ENCODE measurements at regions not wholly inside any gene's neighbourhood (a gene's known extent, or its start where the extent isn't known, plus 50 kb on each side); places are given as distances from the start of the nearest gene placed in this dataset.

GRCh38 chr18:51370996-51371395, 173.5 kb upstream of the MEX3C start:
- no peaks in the 10 kb centered on the region for H3K36me3 Mint-ChIP-seq (ENCODE audit: insufficient read depth, unreplicated experiment)
- intact Hi-C loops (cut with micrococcal nuclease; ENCODE audit: unreplicated experiment), result no loop called here
- no peak for DNase-seq
- peaks cover 2% of the 10 kb centered on the region for H3K9me3 Mint-ChIP-seq (ENCODE audit: low read depth, unreplicated experiment)
- peaks cover 17% of the 10 kb centered on the region for H3K27me3 Mint-ChIP-seq (ENCODE audit: unreplicated experiment)
- no peak overlapping the region for H3K27ac Mint-ChIP-seq (ENCODE audit: unreplicated experiment)
- H3K4me3 Mint-ChIP-seq (ENCODE audit: low read depth, unreplicated experiment), result no peak overlapping the region
- no peak for TF ChIP-seq CTCF (IDR thresholded peaks at IDR 0.05; ENCODE audit: unreplicated experiment)
- no peaks in the 10 kb centered on the region for H3K4me1 Mint-ChIP-seq (ENCODE audit: low read depth, unreplicated experiment)
- no TSS peak for BruUV-seq (replicated peaks)
- CTCF ChIA-PET, result no interaction called here

GRCh38 chr18:51371929-51372328, 174.4 kb upstream of the MEX3C start:
- H3K36me3 Mint-ChIP-seq (ENCODE audit: insufficient read depth, unreplicated experiment), result no peaks in the 10 kb centered on the region
- H3K27ac Mint-ChIP-seq (ENCODE audit: unreplicated experiment), result no peak overlapping the region
- no peak overlapping the region for H3K4me3 Mint-ChIP-seq (ENCODE audit: low read depth, unreplicated experiment)
- no peaks in the 10 kb centered on the region for H3K4me1 Mint-ChIP-seq (ENCODE audit: low read depth, unreplicated experiment)
- no peak for DNase-seq
- H3K27me3 Mint-ChIP-seq (ENCODE audit: unreplicated experiment), result peaks cover 24% of the 10 kb centered on the region
- CTCF ChIA-PET, result no interaction called here
- no peak for TF ChIP-seq CTCF (IDR thresholded peaks at IDR 0.05; ENCODE audit: unreplicated experiment)
- H3K9me3 Mint-ChIP-seq (ENCODE audit: low read depth, unreplicated experiment), result peaks cover 2% of the 10 kb centered on the region
- no TSS peak for BruUV-seq (replicated peaks)
- intact Hi-C loops (cut with micrococcal nuclease; ENCODE audit: unreplicated experiment), result no loop called here

GRCh38 chr18:51382081-51382480, 184.6 kb upstream of the MEX3C start:
- H3K36me3 Mint-ChIP-seq (ENCODE audit: insufficient read depth, unreplicated experiment), result no peaks in the 10 kb centered on the region
- intact Hi-C loops (cut with micrococcal nuclease; ENCODE audit: unreplicated experiment), result loop anchor here (10.0 kb wide), 1 partner anchor 247 kb away; no protein-coding TSS in a partner anchor
- peaks cover 6% of the 10 kb centered on the region for H3K27me3 Mint-ChIP-seq (ENCODE audit: unreplicated experiment)
- H3K27ac Mint-ChIP-seq (ENCODE audit: unreplicated experiment), result no peak overlapping the region
- TF ChIP-seq CTCF (IDR thresholded peaks at IDR 0.05; ENCODE audit: unreplicated experiment), result no peak
- no peak for DNase-seq
- no peaks in the 10 kb centered on the region for H3K4me1 Mint-ChIP-seq (ENCODE audit: low read depth, unreplicated experiment)
- CTCF ChIA-PET, result no interaction called here
- BruUV-seq (replicated peaks), result no TSS peak
- no peaks in the 10 kb centered on the region for H3K9me3 Mint-ChIP-seq (ENCODE audit: low read depth, unreplicated experiment)
- no peak overlapping the region for H3K4me3 Mint-ChIP-seq (ENCODE audit: low read depth, unreplicated experiment)

- no TSS peak for BruUV-seq (replicated peaks)
- Mint-ChIP-seq H3K4me1 (ENCODE audit: low read depth, unreplicated experiment) (no peaks in the 10 kb centered on the region), H3K27ac (ENCODE audit: unreplicated experiment) (no peak overlapping the region), H3K9me3 (ENCODE audit: low read depth, unreplicated experiment) (no peaks in the 10 kb centered on the region), H3K27me3 (ENCODE audit: unreplicated experiment) (no peaks in the 10 kb centered on the region), H3K4me3 (ENCODE audit: low read depth, unreplicated experiment) (no peak overlapping the region), H3K36me3 (ENCODE audit: insufficient read depth, unreplicated experiment) (no peaks in the 10 kb centered on the region)
- no peak for DNase-seq
- CTCF ChIA-PET, result no interaction called here
- TF ChIP-seq CTCF (IDR thresholded peaks at IDR 0.05; ENCODE audit: unreplicated experiment), result no peak
- intact Hi-C loops (cut with micrococcal nuclease; ENCODE audit: unreplicated experiment), result loop anchor here (10.0 kb wide), 1 partner anchor 248 kb away; no protein-coding TSS in a partner anchor
Observed at GRCh38 chr18:51383116-51383515, 185.6 kb upstream of the MEX3C start.

All from Calu3 (cell line).